AG10803 (cell line): ENCODE measurements at regions not wholly inside any gene's neighbourhood (a gene's known extent, or its start where the extent isn't known, plus 50 kb on each side); places are given as distances from the start of the nearest gene placed in this dataset.

Experiments used
- DNase-seq: peaks from one replicate; pipeline ENCODE4 v3.0.0; 2010; ENCODE audit warnings: low read depth
- H3K4me3 ChIP-seq: 2 replicates; pipeline ENCODE4 v1.5.1; 2011; ENCODE audit warnings: mild to moderate bottlenecking, low read length, control low read depth
- CTCF ChIP-seq: conservative IDR thresholded peaks from 2 replicates; pipeline ENCODE4 v1.5.1; 2011; ENCODE audit warnings: mild to moderate bottlenecking, low read length, control low read depth, inconsistent platforms

- no peak for TF ChIP-seq CTCF
- DNase-seq: no peak
- no peak overlapping the region for H3K4me3 ChIP-seq
These were observed 71.1 kb downstream of the MAGEB10 start for GRCh38 chrX:27878862-27879261.
